SU-DHL-6 (cell line): ENCODE measurements at regions not wholly inside any gene's neighbourhood (a gene's known extent, or its start where the extent isn't known, plus 50 kb on each side); places are given as distances from the start of the nearest gene placed in this dataset.

Experiments used
- H2AFZ ChIP-seq: fragments of 200-600 bp; sonication (generic); 2 replicates; pipeline ENCODE4 v1.6.1; 2014; ENCODE audit warnings: low read depth, mild to moderate bottlenecking, moderate library complexity, mixed read lengths, antibody characterized with exemption, low read length; ENCODE audit not compliant: severe bottlenecking
- H3F3A ChIP-seq: fragments of 200-600 bp; shearing (Covaris generic); 2 replicates; pipeline ENCODE4 v1.6.0; 2016; ENCODE audit warnings: antibody characterized with exemption, mild to moderate bottlenecking; ENCODE audit not compliant: insufficient read depth
- H3K27ac ChIP-seq: fragments of 200-600 bp; sonication (generic); 2 replicates; pipeline ENCODE4 v1.5.1; 2016; ENCODE audit warnings: low read depth, mild to moderate bottlenecking, low read length, moderate library complexity, mixed read lengths
- H3K27me3 ChIP-seq: fragments of 200-600 bp; sonication (generic), shearing (Covaris generic); 2 replicates; pipeline ENCODE4 v1.6.0; 2014; ENCODE audit warnings: mild to moderate bottlenecking, low read length
- H3K36me3 ChIP-seq: fragments of 200-600 bp; sonication (generic); 2 replicates; pipeline ENCODE4 v1.6.1; 2014; ENCODE audit warnings: mild to moderate bottlenecking, low read length, mixed read lengths
- H3K4me2 ChIP-seq: fragments of 300-600, 200-600 bp; shearing (Covaris generic), sonication (generic); 2 replicates; pipeline ENCODE4 v1.6.0; 2014; ENCODE audit warnings: low read length, low read depth, mild to moderate bottlenecking; ENCODE audit not compliant: poor library complexity, severe bottlenecking
- H3K4me3 ChIP-seq: fragments of 200-600 bp; sonication (generic); 2 replicates; pipeline ENCODE4 v1.5.1; 2014; ENCODE audit warnings: antibody characterized with exemption, low read length, mild to moderate bottlenecking, mixed read lengths; ENCODE audit not compliant: insufficient read depth, poor library complexity, severe bottlenecking
- H3K79me2 ChIP-seq: fragments of 200-600 bp; sonication (generic); 2 replicates; pipeline ENCODE4 v1.6.1; 2014; ENCODE audit warnings: mild to moderate bottlenecking, low read length, moderate library complexity; ENCODE audit not compliant: insufficient read depth
- H3K9ac ChIP-seq: fragments of 200-600 bp; sonication (generic); 2 replicates; pipeline ENCODE4 v1.7.0; 2014; ENCODE audit warnings: mild to moderate bottlenecking, low read length
- H3K9me2 ChIP-seq: fragments of 200-600 bp; sonication (generic); replicated peaks from 2 replicates; pipeline ENCODE4 v1.6.1; 2014; ENCODE audit warnings: low read length; ENCODE audit not compliant: insufficient read depth
- H3K9me3 ChIP-seq: fragments of 200-600 bp; sonication (generic); 2 replicates; pipeline ENCODE4 v1.6.1; 2014; ENCODE audit warnings: low read length, mixed read lengths; ENCODE audit not compliant: insufficient read depth
- H4K20me1 ChIP-seq: fragments of 200-600 bp; sonication (generic); 2 replicates; pipeline ENCODE4 v1.6.1; 2014; ENCODE audit warnings: low read depth, mild to moderate bottlenecking, antibody characterized with exemption, low read length, moderate library complexity, mixed read lengths
- EZH2phosphoT487 ChIP-seq: fragments of 200-600 bp; sonication (generic), shearing (Covaris generic); conservative IDR thresholded peaks from 2 replicates; pipeline ENCODE4 v1.6.1; 2018; ENCODE audit warnings: mild to moderate bottlenecking, antibody characterized with exemption, low read length, moderate library complexity, mixed read lengths
- TF ChIP-seq, protein P1 (sequence below): fragments of 200-600 bp; sonication (generic); IDR thresholded peaks from one replicate; pipeline ENCODE4 v1.5.1; 2017; ENCODE audit warnings: antibody characterized with exemption, mild to moderate bottlenecking, low read length, moderate library complexity; ENCODE audit not compliant: insufficient read depth, poor library complexity, severe bottlenecking

DNA sequence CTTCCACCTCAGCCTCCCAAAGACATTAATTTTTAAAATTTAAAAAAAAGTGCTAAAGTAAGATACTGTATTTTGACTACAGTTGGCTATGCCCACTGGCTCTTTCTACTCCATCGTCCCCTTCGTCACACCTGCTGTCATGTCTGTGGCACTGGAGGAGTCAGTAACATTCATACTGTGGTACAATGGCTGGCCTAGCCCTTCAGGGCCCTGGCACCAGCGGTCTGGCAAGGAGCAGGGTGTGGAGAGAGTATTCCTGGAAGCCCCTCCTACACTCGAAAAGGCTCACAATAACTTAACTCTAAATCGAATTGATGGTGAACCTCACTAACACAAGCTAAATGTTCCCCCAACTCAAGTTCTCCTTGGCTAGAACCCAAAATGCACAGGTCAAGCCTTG lies 89.7 kb upstream of the RASGRF1 start:
- Histone ChIP-seq H4K20me1 (no peaks in the 10 kb centered on the region), H2AFZ (no peak overlapping the region), H3K4me3 (no peak overlapping the region), H3K4me2 (no peak overlapping the region), H3K9me3 (no peaks in the 10 kb centered on the region), H3K9me2 (no peaks in the 10 kb centered on the region), H3K27ac (no peak overlapping the region), H3K36me3 (no peaks in the 10 kb centered on the region), H3K9ac (no peak overlapping the region), H3K27me3 (no peaks in the 10 kb centered on the region), H3K79me2 (no peaks in the 10 kb centered on the region), H3F3A (no peaks in the 10 kb centered on the region)
- TF ChIP-seq, protein P1, sequence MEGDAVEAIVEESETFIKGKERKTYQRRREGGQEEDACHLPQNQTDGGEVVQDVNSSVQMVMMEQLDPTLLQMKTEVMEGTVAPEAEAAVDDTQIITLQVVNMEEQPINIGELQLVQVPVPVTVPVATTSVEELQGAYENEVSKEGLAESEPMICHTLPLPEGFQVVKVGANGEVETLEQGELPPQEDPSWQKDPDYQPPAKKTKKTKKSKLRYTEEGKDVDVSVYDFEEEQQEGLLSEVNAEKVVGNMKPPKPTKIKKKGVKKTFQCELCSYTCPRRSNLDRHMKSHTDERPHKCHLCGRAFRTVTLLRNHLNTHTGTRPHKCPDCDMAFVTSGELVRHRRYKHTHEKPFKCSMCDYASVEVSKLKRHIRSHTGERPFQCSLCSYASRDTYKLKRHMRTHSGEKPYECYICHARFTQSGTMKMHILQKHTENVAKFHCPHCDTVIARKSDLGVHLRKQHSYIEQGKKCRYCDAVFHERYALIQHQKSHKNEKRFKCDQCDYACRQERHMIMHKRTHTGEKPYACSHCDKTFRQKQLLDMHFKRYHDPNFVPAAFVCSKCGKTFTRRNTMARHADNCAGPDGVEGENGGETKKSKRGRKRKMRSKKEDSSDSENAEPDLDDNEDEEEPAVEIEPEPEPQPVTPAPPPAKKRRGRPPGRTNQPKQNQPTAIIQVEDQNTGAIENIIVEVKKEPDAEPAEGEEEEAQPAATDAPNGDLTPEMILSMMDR: no peak
- TF ChIP-seq EZH2phosphoT487: no peak

DNA sequence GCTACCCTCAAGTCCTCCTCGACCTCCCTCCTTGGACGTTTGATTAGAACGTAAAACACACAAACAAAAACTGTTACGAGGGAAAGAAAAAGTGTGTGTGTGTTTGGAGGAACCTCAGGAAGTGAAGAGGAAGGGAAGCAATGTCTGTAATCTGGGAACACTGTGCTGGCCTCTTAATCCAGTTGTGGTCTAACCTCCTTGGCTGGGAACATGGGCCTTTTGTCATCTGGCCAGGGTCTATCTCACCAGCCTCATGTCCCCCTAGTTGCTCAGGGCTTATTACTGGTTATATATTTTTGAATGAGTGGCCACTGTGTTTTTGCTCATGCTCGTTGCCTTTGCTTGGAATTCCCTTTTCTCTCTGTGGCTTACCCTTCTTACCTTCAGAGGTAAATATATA lies 89.0 kb upstream of the RASGRF1 start:
- Histone ChIP-seq H3K79me2 (no peaks in the 10 kb centered on the region), H3K9ac (no peak overlapping the region), H3K9me3 (no peaks in the 10 kb centered on the region), H3K27me3 (no peaks in the 10 kb centered on the region), H3K27ac (no peak overlapping the region), H3K9me2 (no peaks in the 10 kb centered on the region), H3K4me2 (no peak overlapping the region), H3K36me3 (no peaks in the 10 kb centered on the region), H3K4me3 (no peak overlapping the region), H2AFZ (no peak overlapping the region), H3F3A (no peaks in the 10 kb centered on the region), H4K20me1 (no peaks in the 10 kb centered on the region)
- no peak for TF ChIP-seq EZH2phosphoT487
- TF ChIP-seq, protein P1: no peak

- no peaks in the 10 kb centered on the region for H3F3A ChIP-seq
- no peaks in the 10 kb centered on the region for H3K36me3 ChIP-seq
- no peak overlapping the region for H3K4me3 ChIP-seq
- TF ChIP-seq EZH2phosphoT487: no peak
- TF ChIP-seq, protein P1: no peak
- H3K9ac ChIP-seq: no peak overlapping the region
- no peak overlapping the region for H3K4me2 ChIP-seq
- no peaks in the 10 kb centered on the region for H3K27me3 ChIP-seq
- H3K9me2 ChIP-seq: no peaks in the 10 kb centered on the region
- H2AFZ ChIP-seq: no peak overlapping the region
- H4K20me1 ChIP-seq: no peaks in the 10 kb centered on the region
- H3K27ac ChIP-seq: no peak overlapping the region
- no peaks in the 10 kb centered on the region for H3K79me2 ChIP-seq
- no peaks in the 10 kb centered on the region for H3K9me3 ChIP-seq
Observed at GRCh38 chr15:79179108-79179561, 88.6 kb upstream of the RASGRF1 start.

GRCh38 chr15:79178594-79178993 lies 88.0 kb upstream of the RASGRF1 start:
- H3K36me3 ChIP-seq: no peaks in the 10 kb centered on the region
- H3K9me2 ChIP-seq: no peaks in the 10 kb centered on the region
- H3K27me3 ChIP-seq: no peaks in the 10 kb centered on the region
- H3K9me3 ChIP-seq: no peaks in the 10 kb centered on the region
- no peaks in the 10 kb centered on the region for H4K20me1 ChIP-seq
- no peak overlapping the region for H3K9ac ChIP-seq
- H3K27ac ChIP-seq: no peak overlapping the region
- H3F3A ChIP-seq: no peaks in the 10 kb centered on the region
- TF ChIP-seq, protein P1: no peak
- no peak for TF ChIP-seq EZH2phosphoT487
- no peaks in the 10 kb centered on the region for H3K79me2 ChIP-seq
- no peak overlapping the region for H2AFZ ChIP-seq
- H3K4me2 ChIP-seq: no peak overlapping the region
- H3K4me3 ChIP-seq: no peak overlapping the region
